Type B pancreatic cell (in vitro differentiated cells): ENCODE measurements at regions not wholly inside any gene's neighbourhood (a gene's known extent, or its start where the extent isn't known, plus 50 kb on each side); places are given as distances from the start of the nearest gene placed in this dataset.
"Not testable (repeated sequence)": the region's sequence is repeated elsewhere in the genome, so short reads cannot be mapped to it uniquely, and the experiment has no call there.

Experiments used
- DNase-seq: peaks from one replicate; pipeline ENCODE4 v3.0.0; 2021; ENCODE audit warnings: mixed read lengths; ENCODE audit not compliant: unreplicated experiment; ENCODE audit errors: extremely low spot score
- H3K27ac Mint-ChIP-seq: 2 replicates; pipeline ENCODE4 v1.8.0; 2021; ENCODE audit warnings: mild to moderate bottlenecking, mixed read lengths
- H3K27me3 Mint-ChIP-seq: 2 replicates; pipeline ENCODE4 v1.8.0; 2021; ENCODE audit warnings: mixed read lengths
- H3K36me3 Mint-ChIP-seq: 2 replicates; pipeline ENCODE4 v1.8.0; 2021; ENCODE audit warnings: mixed read lengths
- H3K4me1 Mint-ChIP-seq: one replicate; pipeline ENCODE4 v1.8.0; 2021; ENCODE audit warnings: mixed read lengths; ENCODE audit not compliant: unreplicated experiment
- H3K4me3 Mint-ChIP-seq: 2 replicates; pipeline ENCODE4 v1.8.0; 2021; ENCODE audit warnings: mild to moderate bottlenecking, mixed read lengths
- H3K9me3 Mint-ChIP-seq: 2 replicates; pipeline ENCODE4 v1.8.0; 2021; ENCODE audit warnings: mixed read lengths
- CTCF ChIP-seq: fragments of 200-600 bp; sonication (generic); conservative IDR thresholded peaks from 2 replicates; pipeline ENCODE4 v1.5.0; 2021; ENCODE audit warnings: antibody characterized with exemption, mild to moderate bottlenecking

GRCh38 chr15:26043018-26043417, 179.9 kb upstream of the ATP10A start:
- Mint-ChIP-seq H3K36me3 (no peaks in the 10 kb centered on the region), H3K9me3 (peaks cover 5% of the 10 kb centered on the region), H3K4me3 (no peak overlapping the region), H3K27ac (no peak overlapping the region), H3K4me1 (no peaks in the 10 kb centered on the region), H3K27me3 (peaks cover 36% of the 10 kb centered on the region)
- TF ChIP-seq CTCF, result no peak
- no peak for DNase-seq

- H3K4me1 Mint-ChIP-seq, result no peaks in the 10 kb centered on the region
- TF ChIP-seq CTCF, result no peak
- peaks cover 8% of the 10 kb centered on the region for H3K9me3 Mint-ChIP-seq
- H3K4me3 Mint-ChIP-seq, result no peak overlapping the region
- no peaks in the 10 kb centered on the region for H3K36me3 Mint-ChIP-seq
- H3K27me3 Mint-ChIP-seq, result peaks cover 26% of the 10 kb centered on the region
- DNase-seq, result no peak
- H3K27ac Mint-ChIP-seq, result no peak overlapping the region
Measured at GRCh38 chr15:26038693-26039092, 175.6 kb upstream of the ATP10A start.

- Mint-ChIP-seq H3K27me3 (peaks cover 26% of the 10 kb centered on the region), H3K9me3 (peaks cover 8% of the 10 kb centered on the region), H3K27ac (no peak overlapping the region), H3K4me3 (no peak overlapping the region), H3K36me3 (no peaks in the 10 kb centered on the region), H3K4me1 (peaks cover 6% of the 10 kb centered on the region)
- no peak for TF ChIP-seq CTCF
- DNase-seq, result no peak
Measured at GRCh38 chr15:26037369-26037768, 174.2 kb upstream of the ATP10A start.

- Mint-ChIP-seq H3K4me1 (peaks cover 6% of the 10 kb centered on the region), H3K9me3 (peaks cover 4% of the 10 kb centered on the region), H3K4me3 (no peak overlapping the region), H3K27ac (no peak overlapping the region), H3K27me3 (peaks cover 10% of the 10 kb centered on the region), H3K36me3 (no peaks in the 10 kb centered on the region)
- TF ChIP-seq CTCF, result no peak
- no peak for DNase-seq
Measured at GRCh38 chr15:26033493-26033892, 170.4 kb upstream of the ATP10A start.

- TF ChIP-seq CTCF, result no peak
Measured at GRCh38 chr15:26032162-26032846, 169.2 kb upstream of the ATP10A start.

GRCh38 chr15:26029586-26029985, 166.5 kb upstream of the ATP10A start:
- DNase-seq, H3K9me3 Mint-ChIP-seq, H3K4me3 Mint-ChIP-seq, H3K36me3 Mint-ChIP-seq, H3K27ac Mint-ChIP-seq, H3K27me3 Mint-ChIP-seq: not testable (repeated sequence)
- peaks cover 17% of the 10 kb centered on the region for H3K4me1 Mint-ChIP-seq

More at GRCh38 chr15:26032162-26032846, 169.2 kb upstream of the ATP10A start:
- Mint-ChIP-seq H3K27ac (no peak overlapping the region), H3K27me3 (peaks cover 7% of the 10 kb centered on the region), H3K9me3 (peaks cover 4% of the 10 kb centered on the region), H3K4me3 (no peak overlapping the region), H3K36me3 (no peaks in the 10 kb centered on the region), H3K4me1 (peaks cover 6% of the 10 kb centered on the region)
- peak; percentile 31 for DNase-seq
